IPS-NIHi11 (cell line): ENCODE measurements at regions not wholly inside any gene's neighbourhood (a gene's known extent, or its start where the extent isn't known, plus 50 kb on each side); places are given as distances from the start of the nearest gene placed in this dataset.

ENCODE experiments used
- DNase-seq: peaks from one replicate; pipeline ENCODE4 v3.0.0; 2012; ENCODE audit warnings: mixed read lengths, low spot score

DNA sequence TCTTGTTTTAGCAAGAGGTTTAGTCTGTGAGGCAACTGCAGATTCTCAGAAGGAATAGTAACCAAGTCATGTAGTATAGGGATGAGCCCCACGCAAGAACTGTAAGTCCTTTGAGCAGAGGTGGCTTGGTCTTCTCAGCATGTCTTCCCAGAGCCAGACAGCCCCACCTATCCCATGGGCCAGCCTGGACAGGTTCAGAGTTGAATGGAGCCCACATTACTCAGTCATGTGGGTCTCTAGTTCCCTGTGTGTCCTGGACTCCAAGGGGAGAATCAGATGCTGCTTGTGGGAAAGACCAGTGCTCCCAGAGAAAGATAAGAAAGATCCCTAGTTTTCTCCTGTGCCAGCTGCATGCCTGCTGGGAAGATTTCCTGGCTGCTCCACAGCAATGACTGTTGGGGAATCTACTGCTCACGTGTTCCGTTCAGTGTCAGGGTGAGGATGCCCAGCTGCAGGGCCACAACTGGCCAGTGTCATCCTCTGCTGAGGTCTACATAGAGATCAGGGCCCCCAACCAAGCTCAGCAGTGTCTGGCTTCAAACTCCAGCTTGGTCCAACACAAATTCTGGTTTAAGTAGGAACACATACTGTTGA, 66.9 kb upstream of the UNC5B start:
- DNase-seq = no peak

DNA sequence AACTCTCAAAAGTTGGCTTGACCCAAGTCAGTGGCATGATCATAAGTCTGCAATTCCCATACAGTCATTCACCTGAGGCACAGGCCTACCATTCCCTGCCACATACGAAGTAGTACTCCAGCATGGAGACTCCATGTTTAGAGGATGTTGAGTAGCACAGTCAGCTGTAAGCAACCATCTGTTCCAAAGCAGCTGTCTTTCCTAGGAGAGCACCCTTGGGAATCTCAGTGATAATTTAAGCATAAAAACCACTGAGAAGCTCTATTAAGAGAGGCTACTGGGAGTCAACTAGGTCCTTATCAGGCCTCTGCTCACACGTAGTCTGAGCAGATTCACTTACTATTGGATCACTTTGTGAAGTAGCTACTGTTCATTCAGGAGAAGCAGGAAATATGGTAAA, 61.6 kb upstream of the UNC5B start:
- no peak for DNase-seq

DNA sequence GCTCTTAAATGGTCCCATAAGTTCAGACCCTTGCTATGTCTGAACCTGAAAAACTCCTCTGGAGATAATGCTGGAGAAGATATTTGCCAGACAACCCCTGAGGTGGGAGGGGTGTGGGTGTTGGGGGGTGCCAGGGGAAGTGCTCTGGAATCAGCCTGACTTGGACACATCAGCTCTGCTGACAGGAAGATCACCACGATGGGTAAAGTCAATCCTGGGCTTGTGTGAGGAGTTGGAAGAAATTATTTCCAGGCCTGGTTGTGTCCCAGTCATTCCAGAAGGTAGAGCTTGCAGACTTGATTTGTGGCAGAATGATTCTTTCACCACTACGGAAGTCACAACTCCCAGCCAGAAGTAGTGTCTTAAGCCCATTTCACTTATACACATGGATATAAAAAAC, 60.3 kb upstream of the UNC5B start:
- DNase-seq = no peak

DNA sequence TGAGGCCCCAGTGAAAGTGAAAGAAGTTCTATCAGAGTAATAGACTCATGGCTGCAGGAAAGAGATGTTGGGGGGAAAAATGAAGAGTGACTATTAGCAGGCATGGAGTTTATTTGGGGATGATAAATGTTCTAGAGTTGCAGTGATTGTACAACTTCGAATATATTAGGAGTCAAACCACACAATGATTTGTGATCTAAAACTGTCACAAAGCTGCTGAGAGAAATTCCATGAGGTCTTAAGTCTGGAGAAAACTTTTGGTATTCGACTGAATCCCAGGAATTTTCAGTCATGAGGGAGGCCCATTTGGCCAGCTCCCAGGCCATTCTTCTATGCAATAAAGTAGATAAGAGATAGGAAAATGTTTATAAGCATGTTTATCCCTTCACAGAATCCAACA, 55.9 kb upstream of the UNC5B start:
- DNase-seq = no peak

DNA sequence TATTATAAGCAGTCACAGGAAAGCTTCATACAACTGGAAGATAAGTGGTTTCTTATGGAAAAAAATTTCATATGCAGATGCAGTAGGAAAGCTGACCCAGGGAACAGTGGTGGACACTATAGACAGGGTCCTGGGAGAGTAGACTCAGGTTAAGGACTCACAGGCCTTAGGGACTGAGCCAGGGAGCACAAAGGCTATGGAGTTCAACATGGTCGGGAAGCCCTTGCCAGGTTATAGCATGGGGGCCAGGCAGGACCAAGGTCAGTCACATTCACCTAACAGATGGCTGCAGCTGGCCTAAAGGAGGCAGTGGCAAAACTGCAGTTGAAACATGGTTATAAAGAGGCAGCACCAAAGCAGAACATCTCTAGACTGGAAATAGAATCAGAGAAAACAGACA, 54.9 kb upstream of the UNC5B start:
- DNase-seq = no peak

DNA sequence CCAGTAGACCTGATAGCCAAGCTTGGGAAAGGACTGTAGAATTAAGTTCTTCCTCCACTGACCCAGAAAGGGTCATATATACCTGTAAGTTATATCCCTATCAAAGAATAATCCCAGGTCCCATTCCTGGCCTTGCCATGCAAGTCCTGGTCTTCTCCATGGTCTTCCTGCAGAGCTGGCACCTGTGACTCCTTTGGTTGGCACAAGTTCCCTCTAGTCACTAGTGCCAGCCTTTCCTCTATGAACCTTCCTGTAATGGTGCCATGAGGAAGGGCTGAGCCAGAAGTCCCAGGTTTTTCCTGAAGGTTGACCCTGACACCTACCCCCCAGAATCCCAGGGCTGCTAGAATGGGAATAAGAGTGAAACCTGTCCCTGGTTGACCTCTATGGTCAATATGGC, 54.1 kb upstream of the UNC5B start:
- DNase-seq = no peak

DNA sequence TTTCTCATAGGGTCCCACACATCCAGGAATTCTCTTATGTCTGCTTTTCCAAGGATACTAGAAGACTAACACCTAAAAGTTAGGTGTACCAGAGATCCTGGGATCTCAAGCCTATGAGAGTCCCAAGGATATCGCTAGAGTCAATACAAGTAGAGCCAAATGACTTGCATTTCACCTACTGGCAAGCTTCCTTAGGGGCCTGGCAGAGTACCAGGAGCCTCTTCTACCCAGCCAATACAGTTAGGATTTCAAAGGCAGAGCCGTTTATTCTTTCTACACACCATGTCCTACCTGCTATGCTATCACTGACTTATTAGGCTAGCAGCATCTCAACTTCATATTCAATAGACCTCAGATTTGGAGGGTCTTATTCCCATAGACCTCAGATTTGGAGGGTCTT, 53.5 kb upstream of the UNC5B start:
- DNase-seq = no peak

DNA sequence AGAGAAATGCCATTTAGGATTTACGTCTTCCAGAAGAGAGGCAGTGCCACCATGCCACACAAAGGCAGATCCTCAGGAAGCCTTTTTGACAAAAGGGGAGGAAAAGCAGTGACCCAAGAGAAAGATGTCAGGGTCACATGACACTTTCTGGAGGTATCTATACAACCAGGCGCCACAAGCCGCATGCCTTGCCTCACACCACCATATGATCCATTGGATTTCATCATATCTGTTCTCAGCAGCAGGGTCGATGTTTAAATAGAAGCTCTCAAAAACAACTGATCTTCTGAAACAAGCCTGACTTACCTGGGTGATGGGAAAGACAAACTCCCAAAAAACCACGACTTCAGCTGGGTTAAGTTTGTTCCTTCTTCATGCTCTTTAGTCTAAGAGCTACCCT, 52.5 kb upstream of the UNC5B start:
- DNase-seq = no peak

DNA sequence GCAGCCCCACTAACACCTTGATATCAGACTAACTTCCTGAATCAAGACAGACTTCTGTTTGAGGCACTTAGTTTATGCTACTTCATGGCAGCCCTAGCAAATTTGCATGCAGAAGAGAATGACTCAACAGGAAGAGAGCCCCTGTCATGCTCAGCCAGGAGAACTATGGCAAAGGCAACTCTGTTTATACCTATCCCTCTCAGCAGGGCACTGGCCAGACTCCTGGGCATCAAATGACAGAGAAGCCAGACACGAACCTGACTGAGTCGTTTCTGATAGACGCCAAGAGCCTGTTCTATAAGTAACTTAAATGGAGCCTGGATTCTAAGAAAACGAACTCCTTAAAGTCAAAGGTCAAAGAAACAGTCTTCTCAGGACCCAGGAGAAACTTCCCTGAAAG, 50.9 kb upstream of the UNC5B start:
- DNase-seq = peak; percentile 28
